Breast epithelium (tissue), 4 donors: ENCODE measurements at regions not wholly inside any gene's neighbourhood (a gene's known extent, or its start where the extent isn't known, plus 50 kb on each side); places are given as distances from the start of the nearest gene placed in this dataset.
"Not testable (repeated sequence)": the region's sequence is repeated elsewhere in the genome, so short reads cannot be mapped to it uniquely, and the experiment has no call there.

Source experiments
- DNase-seq, 2 donors: peaks; one replicate each; pipeline ENCODE4 v3.0.0-alpha.2; 2019; ENCODE audit warnings: low spot score in 2 of 2
- H3K27ac ChIP-seq, 2 donors: fragments of 200-600 bp; sonication (generic) in 1 of 2; one replicate each; pipeline ENCODE4 v1.5.1; 2016 to 2019; ENCODE audit warnings: mild to moderate bottlenecking in 1 of 2
- H3K27me3 ChIP-seq, 2 donors: fragments of 200-600 bp; sonication (generic) in 1 of 2; one replicate each; pipeline versions ENCODE4 v1.5.1 to v1.6.0; 2017 to 2019; ENCODE audit warnings: control low read depth in 1 of 2, mild to moderate bottlenecking in 1 of 2
- H3K36me3 ChIP-seq: fragments of 200-600 bp; one replicate; pipeline ENCODE4 v1.5.1; 2019
- H3K4me1 ChIP-seq, 2 donors: fragments of 200-600 bp; sonication (generic); one replicate each; pipeline ENCODE4 v1.5.1; 2016 to 2019; ENCODE audit warnings: control low read depth in 1 of 2
- H3K4me3 ChIP-seq, 3 donors: fragments of 200-600 bp; sonication (generic); 1 replicate in 2 of 3; 2 replicates in 1 of 3; pipeline ENCODE4 v1.5.1; 2016 to 2019; ENCODE audit warnings: mild to moderate bottlenecking in 3 of 3, moderate library complexity in 2 of 3
- H3K9me3 ChIP-seq, 2 donors: fragments of 200-600 bp; sonication (generic) in 1 of 2; one replicate each; pipeline ENCODE4 v1.5.1; 2016 to 2019; ENCODE audit warnings: control low read depth in 1 of 2
- CTCF ChIP-seq, 3 donors: fragments of 450-650 bp; IDR thresholded peaks; one replicate each; pipeline ENCODE4 v1.5.1; 2016 to 2017; ENCODE audit warnings: antibody characterized with exemption in 3 of 3, mild to moderate bottlenecking in 3 of 3, moderate library complexity in 3 of 3
- POLR2A ChIP-seq: fragments of 450-650 bp; IDR thresholded peaks from one replicate; pipeline ENCODE4 v1.6.1; 2016; ENCODE audit warnings: antibody characterized with exemption, mild to moderate bottlenecking, moderate library complexity
- POLR2AphosphoS5 ChIP-seq, 3 donors: sonication (generic); formaldehyde crosslinking; IDR thresholded peaks; one replicate each; pipeline ENCODE4 v1.6.1; 2017; ENCODE audit warnings: antibody characterized with exemption in 3 of 3
- intact Hi-C: fragments of 100-400 bp; cut with DNase I; formaldehyde crosslinking; loops from one replicate; pipeline ENCODE4 v1.15.1; 2023; ENCODE audit warnings: low total_unique reads

- TF ChIP-seq POLR2AphosphoS5 (IDR thresholded peaks at IDR 0.05) (no peak), CTCF (IDR thresholded peaks at IDR 0.05) (no peak), POLR2A (no peak)
- no peaks in the 10 kb centered on the region for H3K4me1 ChIP-seq
- H3K4me3 ChIP-seq: no peak overlapping the region
- no peak for DNase-seq
- peak overlapping the region in 1 of 2 donors; percentile 46 for H3K27ac ChIP-seq
- no peaks in the 10 kb centered on the region for H3K27me3 ChIP-seq
- intact Hi-C loops: no loop called here
- H3K36me3 ChIP-seq: no peaks in the 10 kb centered on the region
- no peaks in the 10 kb centered on the region for H3K9me3 ChIP-seq
Observed at GRCh38 chr4:105061731-105062130, 84.9 kb upstream of the TET2 start.

- intact Hi-C loops: no loop called here
- TF ChIP-seq POLR2AphosphoS5 (IDR thresholded peaks at IDR 0.05) (no peak), POLR2A (no peak)
- H3K27ac ChIP-seq: no peak overlapping the region
- no peaks in the 10 kb centered on the region for H3K36me3 ChIP-seq
- no peaks in the 10 kb centered on the region for H3K27me3 ChIP-seq
- H3K4me1 ChIP-seq: no peaks in the 10 kb centered on the region
- no peak for DNase-seq
- H3K9me3 ChIP-seq: no peaks in the 10 kb centered on the region
- H3K4me3 ChIP-seq: no peak overlapping the region
Observed at GRCh38 chr4:105066401-105066800, 80.3 kb upstream of the TET2 start.

GRCh38 chr4:105067431-105067830 is 79.2 kb upstream of the TET2 start:
- DNase-seq: no peak
- H3K9me3 ChIP-seq: no peaks in the 10 kb centered on the region
- intact Hi-C loops: no loop called here
- no peaks in the 10 kb centered on the region for H3K4me1 ChIP-seq
- no peaks in the 10 kb centered on the region for H3K27me3 ChIP-seq
- no peak overlapping the region for H3K27ac ChIP-seq
- TF ChIP-seq POLR2A (no peak), CTCF (IDR thresholded peaks at IDR 0.05) (no peak), POLR2AphosphoS5 (IDR thresholded peaks at IDR 0.05) (no peak)
- H3K36me3 ChIP-seq: no peaks in the 10 kb centered on the region
- H3K4me3 ChIP-seq: no peak overlapping the region

GRCh38 chr4:105067946-105068345 is 78.7 kb upstream of the TET2 start:
- Histone ChIP-seq H3K4me1 (no peaks in the 10 kb centered on the region), H3K27me3 (no peaks in the 10 kb centered on the region), H3K27ac (no peak overlapping the region), H3K4me3 (no peak overlapping the region), H3K9me3 (no peaks in the 10 kb centered on the region), H3K36me3 (no peaks in the 10 kb centered on the region)
- TF ChIP-seq CTCF (IDR thresholded peaks at IDR 0.05): no peak
- TF ChIP-seq POLR2AphosphoS5 (IDR thresholded peaks at IDR 0.05): no peak
- no peak for TF ChIP-seq POLR2A
- intact Hi-C loops: no loop called here
- DNase-seq: no peak

- no peaks in the 10 kb centered on the region for H3K4me1 ChIP-seq
- no peaks in the 10 kb centered on the region for H3K9me3 ChIP-seq
- H3K36me3 ChIP-seq: no peaks in the 10 kb centered on the region
- TF ChIP-seq POLR2AphosphoS5 (IDR thresholded peaks at IDR 0.05) (no peak), CTCF (IDR thresholded peaks at IDR 0.05) (no peak), POLR2A (no peak)
- intact Hi-C loops: no loop called here
- DNase-seq: no peak
- no peak overlapping the region for H3K27ac ChIP-seq
- H3K27me3 ChIP-seq: no peaks in the 10 kb centered on the region
- no peak overlapping the region for H3K4me3 ChIP-seq
Observed at GRCh38 chr4:105068516-105068915, 78.2 kb upstream of the TET2 start.

GRCh38 chr4:105072095-105072494 is 74.6 kb upstream of the TET2 start:
- DNase-seq, intact Hi-C loops, H3K4me3 ChIP-seq, H3K36me3 ChIP-seq, H3K9me3 ChIP-seq, H3K27ac ChIP-seq, H3K4me1 ChIP-seq, H3K27me3 ChIP-seq: not testable (repeated sequence)
